H1 (cell line): ENCODE measurements at regions not wholly inside any gene's neighbourhood (a gene's known extent, or its start where the extent isn't known, plus 50 kb on each side); places are given as distances from the start of the nearest gene placed in this dataset.

Source experiments
- CTCF ChIA-PET: fragments of 300-600 bp; sonication (Branson Sonifier 250); formaldehyde crosslinking; loops from one replicate; lab custom pipeline; 2021; ENCODE audit not compliant: partially characterized antibody; lab: Charles Lee
- POLR2A ChIA-PET: fragments of 300-600 bp; sonication (Branson Sonifier 250); formaldehyde crosslinking; loops from one replicate; lab custom pipeline; 2021; ENCODE audit warnings: inconsistent platforms; ENCODE audit not compliant: partially characterized antibody; lab: Charles Lee
- DNase-seq, 2 experiments: peaks; one replicate each; pipeline versions ENCODE4 v3.0.0 to v3.0.0-alpha.2; 2010 to 2022; ENCODE audit warnings: low spot score in 2 of 2, low read depth in 1 of 2, mixed read lengths in 1 of 2
- FAIRE-seq: peaks from 2 replicates; lab custom pipeline; 2011; peaks lifted over from hg19 to GRCh38; lab: Jason Lieb, UNC
- H2AFZ ChIP-seq: 2 replicates; pipeline ENCODE4 v1.8.1; 2012; ENCODE audit warnings: low read length, inconsistent platforms
- H2AK5ac ChIP-seq: 2 replicates; pipeline ENCODE4 v1.6.1; 2013; ENCODE audit warnings: low read depth, low read length
- H2BK120ac ChIP-seq: replicated peaks from 2 replicates; pipeline ENCODE3; 2013; ENCODE audit warnings: low read depth, low read length, inconsistent platforms
- H2BK12ac ChIP-seq: 2 replicates; pipeline ENCODE4 v1.6.1; 2013; ENCODE audit warnings: low read depth, low read length
- H2BK15ac ChIP-seq: 2 replicates; pipeline ENCODE4 v1.6.1; 2013; ENCODE audit warnings: low read length
- H2BK20ac ChIP-seq: 2 replicates; pipeline ENCODE4 v1.6.1; 2013; ENCODE audit warnings: low read length
- H2BK5ac ChIP-seq: 2 replicates; pipeline ENCODE4 v1.6.1; 2013; ENCODE audit warnings: low read depth, low read length
- H3K14ac ChIP-seq: 2 replicates; pipeline ENCODE4 v1.6.1; 2013; ENCODE audit warnings: inconsistent platforms; ENCODE audit not compliant: insufficient read length
- H3K18ac ChIP-seq: 2 replicates; pipeline ENCODE4 v1.6.1; 2013; ENCODE audit warnings: low read length; ENCODE audit errors: extremely low read depth
- H3K23ac ChIP-seq: 2 replicates; pipeline ENCODE4 v1.6.1; 2013; ENCODE audit warnings: inconsistent platforms; ENCODE audit not compliant: insufficient read length
- H3K23me2 ChIP-seq: 2 replicates; pipeline ENCODE4 v1.6.1; 2013; ENCODE audit warnings: low read depth, low read length
- H3K27ac ChIP-seq: 2 replicates; pipeline ENCODE4 v1.6.1; 2011; ENCODE audit warnings: low read depth, low read length, inconsistent platforms
- H3K27me3 ChIP-seq, 4 experiments: replicated peaks in 1 of 4; 1 replicate in 1 of 4; 2 replicates in 3 of 4; pipeline versions ENCODE4 v1.6.1 to v1.8.1; 2011 to 2013; ENCODE audit warnings: low read length in 3 of 4, mild to moderate bottlenecking in 3 of 4, inconsistent platforms in 2 of 4, mixed read lengths in 2 of 4, moderate library complexity in 1 of 4; ENCODE audit not compliant: control insufficient read depth in 3 of 4, insufficient read depth in 3 of 4; ENCODE audit errors: extremely low read depth in 1 of 4
- H3K36me3 ChIP-seq, 4 experiments: 2 replicates each; pipeline versions ENCODE4 v1.6.1 to v1.8.1; 2011 to 2013; ENCODE audit warnings: mild to moderate bottlenecking in 4 of 4, low read length in 3 of 4, moderate library complexity in 2 of 4, control low read depth in 1 of 4, inconsistent platforms in 1 of 4; ENCODE audit not compliant: insufficient read depth in 4 of 4, control insufficient read depth in 2 of 4
- H3K4ac ChIP-seq: replicated peaks from 2 replicates; pipeline ENCODE3; 2013; ENCODE audit warnings: low read length, low read depth, mixed read lengths, inconsistent platforms; ENCODE audit not compliant: insufficient read length
- H3K4me1 ChIP-seq, 4 experiments: replicated peaks in 1 of 4; 1 replicate in 1 of 4; 2 replicates in 3 of 4; pipeline versions ENCODE4 v1.6.1 to v1.8.1; 2011 to 2013; ENCODE audit warnings: low read length in 3 of 4, inconsistent platforms in 2 of 4, mixed read lengths in 1 of 4; ENCODE audit not compliant: insufficient read depth in 4 of 4, control insufficient read depth in 3 of 4
- H3K4me2 ChIP-seq, 2 experiments: 2 replicates each; pipeline versions ENCODE4 v1.6.1 to v1.8.1; 2011 to 2013; ENCODE audit warnings: low read depth in 2 of 2, low read length in 2 of 2, control low read depth in 1 of 2, inconsistent platforms in 1 of 2, mild to moderate bottlenecking in 1 of 2; ENCODE audit not compliant: insufficient read depth in 1 of 2
- H3K4me3 ChIP-seq, 4 experiments: fragments of 200-600, 300-600 bp in 1 of 4; sonication (generic), shearing (Covaris generic), sonication (Bioruptor Twin) in 1 of 4; 2 replicates each; pipeline versions ENCODE4 v1.5.1 to v1.8.1; 2011 to 2016; ENCODE audit warnings: low read length in 4 of 4, low read depth in 3 of 4, control low read depth in 2 of 4, inconsistent platforms in 2 of 4, mild to moderate bottlenecking in 2 of 4, mixed read lengths in 1 of 4, moderate library complexity in 1 of 4; ENCODE audit not compliant: insufficient read depth in 2 of 4; ENCODE audit errors: extremely low read depth in 1 of 4
- H3K56ac ChIP-seq: replicated peaks from 2 replicates; pipeline ENCODE3; 2013; ENCODE audit warnings: low read depth, mild to moderate bottlenecking, mixed read lengths, low read length, inconsistent platforms; ENCODE audit not compliant: insufficient read length
- H3K79me1 ChIP-seq: 2 replicates; pipeline ENCODE4 v1.6.1; 2013; ENCODE audit warnings: low read depth, low read length, control low read depth
- H3K79me2 ChIP-seq, 2 experiments: 2 replicates each; pipeline versions ENCODE4 v1.6.1 to v1.8.1; 2012 to 2013; ENCODE audit warnings: low read length in 2 of 2, mild to moderate bottlenecking in 2 of 2, inconsistent platforms in 1 of 2; ENCODE audit not compliant: insufficient read depth in 2 of 2, control insufficient read depth in 1 of 2
- H3K9ac ChIP-seq, 4 experiments: replicated peaks in 1 of 4; 1 replicate in 1 of 4; 2 replicates in 3 of 4; pipeline versions ENCODE4 v1.6.1 to v1.8.1; 2011 to 2013; ENCODE audit warnings: low read depth in 3 of 4, low read length in 3 of 4, control low read depth in 2 of 4, mild to moderate bottlenecking in 2 of 4, moderate library complexity in 2 of 4, inconsistent platforms in 1 of 4; ENCODE audit errors: extremely low read depth in 1 of 4
- H3K9me3 ChIP-seq, 2 experiments: 2 replicates each; pipeline versions ENCODE4 v1.6.1 to v1.8.1; 2012 to 2013; ENCODE audit warnings: mild to moderate bottlenecking in 2 of 2, moderate library complexity in 2 of 2, control low read depth in 1 of 2, inconsistent platforms in 1 of 2, low read depth in 1 of 2, low read length in 1 of 2, mixed read lengths in 1 of 2; ENCODE audit not compliant: insufficient read depth in 2 of 2
- H4K20me1 ChIP-seq, 2 experiments: replicated peaks in 1 of 2; 2 replicates each; pipeline versions ENCODE3 to v1.8.1; 2011 to 2013; ENCODE audit warnings: inconsistent platforms in 2 of 2, low read length in 2 of 2, mild to moderate bottlenecking in 1 of 2; ENCODE audit not compliant: insufficient read depth in 2 of 2, control insufficient read depth in 1 of 2
- H4K5ac ChIP-seq: 2 replicates; pipeline ENCODE4 v1.6.1; 2013; ENCODE audit warnings: low read length, low read depth, mixed read lengths, inconsistent platforms; ENCODE audit not compliant: insufficient read length
- H4K8ac ChIP-seq: 2 replicates; pipeline ENCODE4 v1.8.0; 2013; ENCODE audit warnings: mild to moderate bottlenecking, moderate library complexity, low read length, inconsistent platforms; ENCODE audit not compliant: insufficient read depth; ENCODE audit errors: extremely low read depth
- H4K91ac ChIP-seq: replicated peaks from 2 replicates; pipeline ENCODE3; 2013; ENCODE audit warnings: low read length, mixed read lengths, inconsistent platforms; ENCODE audit not compliant: insufficient read length
- ATF3 ChIP-seq: IDR thresholded peaks from 2 replicates; pipeline ENCODE4 v1.6.1; 2011; ENCODE audit warnings: low read depth, mild to moderate bottlenecking, low read length; ENCODE audit not compliant: insufficient read depth
- E2F6 ChIP-seq: IDR thresholded peaks from 2 replicates; pipeline ENCODE4 v1.6.1; 2012; ENCODE audit warnings: inconsistent platforms
- EGR1 ChIP-seq: IDR thresholded peaks from 2 replicates; pipeline ENCODE4 v1.6.1; 2011; ENCODE audit warnings: low read depth, low read length, borderline replicate concordance
- JUND ChIP-seq: IDR thresholded peaks from 2 replicates; pipeline ENCODE4 v1.6.1; 2011; ENCODE audit warnings: mild to moderate bottlenecking, improper control_type of control experiment, low read length
- KDM1A ChIP-seq: fragments of 200-600, 300-600 bp; sonication (generic); IDR thresholded peaks from 2 replicates; pipeline ENCODE4 v1.7.1; 2016; ENCODE audit warnings: mild to moderate bottlenecking, low read length, borderline replicate concordance
- SP1 ChIP-seq: IDR thresholded peaks from 2 replicates; pipeline ENCODE4 v1.6.1; 2011; ENCODE audit warnings: low read depth, low read length
- TBP ChIP-seq: IDR thresholded peaks from 2 replicates; pipeline ENCODE4 v1.6.1; 2011; ENCODE audit warnings: low read depth, low read length, improper control_type of control experiment
- WGBS, 2 experiments: shearing (Covaris generic) in 1 of 2; methylation state at CpG; one replicate each; pipeline versions ENCODE4 v1.1.6 to v1.1.7; 2013 to 2015; ENCODE audit warnings: low lambda C conversion rate in 2 of 2, mixed read lengths in 2 of 2, inconsistent platforms in 1 of 2, low coverage in 1 of 2, missing lambda C conversion rate in 1 of 2; ENCODE audit not compliant: insufficient replicate concordance in 2 of 2, insufficient coverage in 1 of 2, insufficient read length in 1 of 2; ENCODE audit errors: extremely low coverage in 1 of 2, missing lambda C conversion rate in 1 of 2; 5-methylcytosine and 5-hydroxymethylcytosine counted together

GRCh38 chr15:96804754-96805153 is 474.3 kb downstream of the NR2F2 start:
- H2BK15ac ChIP-seq: no peak overlapping the region
- H3K14ac ChIP-seq: no peak overlapping the region
- CTCF ChIA-PET: no interaction called here
- POLR2A ChIA-PET: no interaction called here
- TF ChIP-seq E2F6 (no peak), JUND (no peak), TBP (no peak), KDM1A (no peak), EGR1 (no peak), ATF3 (no peak), SP1 (no peak)
- TF ChIP-seq, all 59 proteins: peak for 0
- no peak overlapping the region for H2BK12ac ChIP-seq
- H2AFZ ChIP-seq: no peak overlapping the region
- no peak overlapping the region for H3K4me2 ChIP-seq
- no peaks in the 10 kb centered on the region for H3K9me3 ChIP-seq
- no peaks in the 10 kb centered on the region for H3K23me2 ChIP-seq
- H3K9ac ChIP-seq: no peak overlapping the region
- H2BK120ac ChIP-seq: no peak overlapping the region
- no peaks in the 10 kb centered on the region for H3K79me2 ChIP-seq
- H3K4ac ChIP-seq: no peak overlapping the region
- H3K4me3 ChIP-seq: no peak overlapping the region
- FAIRE-seq: no peak
- no peak overlapping the region for H4K8ac ChIP-seq
- H4K5ac ChIP-seq: no peak overlapping the region
- WGBS, 2 experiments: 87% methylated on average over 5 of the region's 5 CpGs; no CpG with 5 or more reads in 1 of the 2 experiments
- H4K91ac ChIP-seq: no peak overlapping the region
- H3K27me3 ChIP-seq: no peaks in the 10 kb centered on the region
- no peak overlapping the region for H2BK20ac ChIP-seq
- no peak for DNase-seq
- no peaks in the 10 kb centered on the region for H4K20me1 ChIP-seq
- H3K27ac ChIP-seq: no peak overlapping the region
- no peaks in the 10 kb centered on the region for H3K79me1 ChIP-seq
- H3K36me3 ChIP-seq: no peaks in the 10 kb centered on the region
- no peak overlapping the region for H3K56ac ChIP-seq
- no peak overlapping the region for H2BK5ac ChIP-seq
- H3K23ac ChIP-seq: no peak overlapping the region
- H3K18ac ChIP-seq: no peak overlapping the region
- H2AK5ac ChIP-seq: no peak overlapping the region
- H3K4me1 ChIP-seq: no peaks in the 10 kb centered on the region; a peak in 1 of 7 replicates
